ENCODE measurements at regions not wholly inside any gene's neighbourhood (a gene's known extent, or its start where the extent isn't known, plus 50 kb on each side); places are given as distances from the start of the nearest gene placed in this dataset.

DNA sequence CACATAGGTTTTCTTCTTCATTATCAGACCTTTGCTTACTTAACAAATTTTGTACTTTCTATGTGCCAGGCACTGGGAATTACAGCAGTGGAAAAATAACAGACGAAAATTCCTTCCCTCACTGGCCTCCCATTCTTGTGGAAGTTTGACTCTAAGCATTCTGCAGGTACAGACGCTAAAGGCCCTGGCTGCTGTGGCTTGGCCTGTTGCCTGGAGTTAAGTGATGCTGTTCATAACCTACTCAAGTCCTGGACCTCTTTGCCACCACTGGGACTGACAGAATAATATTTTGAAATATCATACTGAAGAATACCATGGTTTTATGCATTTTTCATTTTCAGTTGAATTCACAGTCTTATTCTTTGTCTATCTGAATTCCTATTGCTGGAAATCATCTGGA, 97.3 kb upstream of the SPATA31C2 start:
- Mint-ChIP-seq H3K4me1 (no peaks in the 10 kb centered on the region), H3K4me3 (no peak overlapping the region), H3K27me3 (ENCODE audit: insufficient read depth, low read depth, poor library complexity) (no peaks in the 10 kb centered on the region), H3K27ac (no peak overlapping the region), H3K36me3 (ENCODE audit: low read depth) (no peaks in the 10 kb centered on the region), H3K9me3 (no peaks in the 10 kb centered on the region; the same call in 2 of the 3 replicates)
- TF ChIP-seq ZNF114 (CRISPR knock-in tag; IDR thresholded peaks at IDR 0.05): no peak
- Histone ChIP-seq H3F3A (replicated peaks; ENCODE audit: low read depth) (no peaks in the 10 kb centered on the region), H3K4me3 (no peak overlapping the region), H2AFZ (no peak overlapping the region), H4K20me1 (replicated peaks; ENCODE audit: insufficient read depth) (no peaks in the 10 kb centered on the region), H3K79me2 (replicated peaks; ENCODE audit: insufficient read depth) (no peaks in the 10 kb centered on the region), H3K4me2 (no peak overlapping the region), H3K4me1 (ENCODE audit: insufficient read depth) (no peaks in the 10 kb centered on the region), H3K27me3 (ENCODE audit: insufficient read depth) (no peaks in the 10 kb centered on the region), H3K27ac (ENCODE audit: low read depth) (no peak overlapping the region), H3K9me2 (ENCODE audit: insufficient read depth) (peaks cover 5% of the 10 kb centered on the region; the same call in 1 of the 2 replicates), H3K36me3 (ENCODE audit: insufficient read depth) (no peaks in the 10 kb centered on the region)
- DNase-seq (ENCODE audit: low spot score) (no peak), ATAC-seq (no peak)

DNA sequence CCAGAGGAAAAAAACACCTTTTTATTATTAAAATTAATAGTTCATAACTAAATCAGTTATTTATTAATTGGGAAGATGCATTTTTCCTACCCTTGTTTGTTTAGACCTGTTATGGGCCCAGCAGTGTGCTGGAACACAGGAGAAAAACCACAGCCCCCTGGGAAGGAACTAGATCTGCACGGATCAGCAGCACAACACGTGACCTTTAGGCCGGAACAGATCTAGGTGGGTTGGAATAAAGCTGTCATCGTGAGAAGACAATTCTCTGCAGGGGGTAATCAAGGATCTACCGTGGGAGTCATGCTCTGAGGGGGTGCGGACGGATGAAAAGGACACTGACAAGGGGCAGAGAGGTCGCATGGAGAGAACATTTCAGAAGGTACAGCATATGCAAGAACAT, 95.8 kb upstream of the SPATA31C2 start:
- no peak for DNase-seq (ENCODE audit: low spot score)
- Histone ChIP-seq H3K4me2 (no peak overlapping the region), H3K27ac (ENCODE audit: low read depth) (no peak overlapping the region), H3K9me2 (ENCODE audit: insufficient read depth) (peaks cover 5% of the 10 kb centered on the region; the same call in 1 of the 2 replicates), H2AFZ (0 out of 2 replicates have a peak overlapping the region, but pooled peaks have one; percentile 32), H3F3A (replicated peaks; ENCODE audit: low read depth) (no peaks in the 10 kb centered on the region), H3K36me3 (ENCODE audit: insufficient read depth) (no peaks in the 10 kb centered on the region), H4K20me1 (replicated peaks; ENCODE audit: insufficient read depth) (no peaks in the 10 kb centered on the region), H3K27me3 (ENCODE audit: insufficient read depth) (no peaks in the 10 kb centered on the region), H3K4me1 (ENCODE audit: insufficient read depth) (no peaks in the 10 kb centered on the region), H3K4me3 (no peak overlapping the region), H3K79me2 (replicated peaks; ENCODE audit: insufficient read depth) (no peaks in the 10 kb centered on the region)
- H3K27me3 Mint-ChIP-seq (ENCODE audit: insufficient read depth, low read depth, poor library complexity): no peaks in the 10 kb centered on the region
- no peak overlapping the region for H3K27ac Mint-ChIP-seq
- no peak overlapping the region for H3K4me3 Mint-ChIP-seq
- H3K4me1 Mint-ChIP-seq: peaks cover 7% of the 10 kb centered on the region; the same call in 2 of the 3 replicates
- no peak for ATAC-seq
- H3K36me3 Mint-ChIP-seq (ENCODE audit: low read depth): no peaks in the 10 kb centered on the region
- H3K9me3 Mint-ChIP-seq: no peaks in the 10 kb centered on the region; the same call in 2 of the 3 replicates
- TF ChIP-seq ZNF114 (CRISPR knock-in tag; IDR thresholded peaks at IDR 0.05): no peak
- TF ChIP-seq JUNB (IDR thresholded peaks at IDR 0.05; ENCODE audit: unreplicated experiment): no peak
- no peak for TF ChIP-seq POLR2AphosphoS5 (IDR thresholded peaks at IDR 0.05; ENCODE audit: low read depth)
- no peak for TF ChIP-seq EZH2 (IDR thresholded peaks at IDR 0.05; ENCODE audit: low read depth, unreplicated experiment)
- TF ChIP-seq ZNF331 (CRISPR knock-in tag; IDR thresholded peaks at IDR 0.05; ENCODE audit: low read depth): no peak
- no peak for TF ChIP-seq CTCF (conservative IDR thresholded peaks at IDR 0.05; ENCODE audit: low read depth in 2 of 2)
- TF ChIP-seq CREB1 (CRISPR knock-in tag; IDR thresholded peaks at IDR 0.05; ENCODE audit: low read depth): no peak
- TF ChIP-seq STAT1 (IDR thresholded peaks at IDR 0.05; ENCODE audit: unreplicated experiment): no peak
- TF ChIP-seq, protein P1, sequence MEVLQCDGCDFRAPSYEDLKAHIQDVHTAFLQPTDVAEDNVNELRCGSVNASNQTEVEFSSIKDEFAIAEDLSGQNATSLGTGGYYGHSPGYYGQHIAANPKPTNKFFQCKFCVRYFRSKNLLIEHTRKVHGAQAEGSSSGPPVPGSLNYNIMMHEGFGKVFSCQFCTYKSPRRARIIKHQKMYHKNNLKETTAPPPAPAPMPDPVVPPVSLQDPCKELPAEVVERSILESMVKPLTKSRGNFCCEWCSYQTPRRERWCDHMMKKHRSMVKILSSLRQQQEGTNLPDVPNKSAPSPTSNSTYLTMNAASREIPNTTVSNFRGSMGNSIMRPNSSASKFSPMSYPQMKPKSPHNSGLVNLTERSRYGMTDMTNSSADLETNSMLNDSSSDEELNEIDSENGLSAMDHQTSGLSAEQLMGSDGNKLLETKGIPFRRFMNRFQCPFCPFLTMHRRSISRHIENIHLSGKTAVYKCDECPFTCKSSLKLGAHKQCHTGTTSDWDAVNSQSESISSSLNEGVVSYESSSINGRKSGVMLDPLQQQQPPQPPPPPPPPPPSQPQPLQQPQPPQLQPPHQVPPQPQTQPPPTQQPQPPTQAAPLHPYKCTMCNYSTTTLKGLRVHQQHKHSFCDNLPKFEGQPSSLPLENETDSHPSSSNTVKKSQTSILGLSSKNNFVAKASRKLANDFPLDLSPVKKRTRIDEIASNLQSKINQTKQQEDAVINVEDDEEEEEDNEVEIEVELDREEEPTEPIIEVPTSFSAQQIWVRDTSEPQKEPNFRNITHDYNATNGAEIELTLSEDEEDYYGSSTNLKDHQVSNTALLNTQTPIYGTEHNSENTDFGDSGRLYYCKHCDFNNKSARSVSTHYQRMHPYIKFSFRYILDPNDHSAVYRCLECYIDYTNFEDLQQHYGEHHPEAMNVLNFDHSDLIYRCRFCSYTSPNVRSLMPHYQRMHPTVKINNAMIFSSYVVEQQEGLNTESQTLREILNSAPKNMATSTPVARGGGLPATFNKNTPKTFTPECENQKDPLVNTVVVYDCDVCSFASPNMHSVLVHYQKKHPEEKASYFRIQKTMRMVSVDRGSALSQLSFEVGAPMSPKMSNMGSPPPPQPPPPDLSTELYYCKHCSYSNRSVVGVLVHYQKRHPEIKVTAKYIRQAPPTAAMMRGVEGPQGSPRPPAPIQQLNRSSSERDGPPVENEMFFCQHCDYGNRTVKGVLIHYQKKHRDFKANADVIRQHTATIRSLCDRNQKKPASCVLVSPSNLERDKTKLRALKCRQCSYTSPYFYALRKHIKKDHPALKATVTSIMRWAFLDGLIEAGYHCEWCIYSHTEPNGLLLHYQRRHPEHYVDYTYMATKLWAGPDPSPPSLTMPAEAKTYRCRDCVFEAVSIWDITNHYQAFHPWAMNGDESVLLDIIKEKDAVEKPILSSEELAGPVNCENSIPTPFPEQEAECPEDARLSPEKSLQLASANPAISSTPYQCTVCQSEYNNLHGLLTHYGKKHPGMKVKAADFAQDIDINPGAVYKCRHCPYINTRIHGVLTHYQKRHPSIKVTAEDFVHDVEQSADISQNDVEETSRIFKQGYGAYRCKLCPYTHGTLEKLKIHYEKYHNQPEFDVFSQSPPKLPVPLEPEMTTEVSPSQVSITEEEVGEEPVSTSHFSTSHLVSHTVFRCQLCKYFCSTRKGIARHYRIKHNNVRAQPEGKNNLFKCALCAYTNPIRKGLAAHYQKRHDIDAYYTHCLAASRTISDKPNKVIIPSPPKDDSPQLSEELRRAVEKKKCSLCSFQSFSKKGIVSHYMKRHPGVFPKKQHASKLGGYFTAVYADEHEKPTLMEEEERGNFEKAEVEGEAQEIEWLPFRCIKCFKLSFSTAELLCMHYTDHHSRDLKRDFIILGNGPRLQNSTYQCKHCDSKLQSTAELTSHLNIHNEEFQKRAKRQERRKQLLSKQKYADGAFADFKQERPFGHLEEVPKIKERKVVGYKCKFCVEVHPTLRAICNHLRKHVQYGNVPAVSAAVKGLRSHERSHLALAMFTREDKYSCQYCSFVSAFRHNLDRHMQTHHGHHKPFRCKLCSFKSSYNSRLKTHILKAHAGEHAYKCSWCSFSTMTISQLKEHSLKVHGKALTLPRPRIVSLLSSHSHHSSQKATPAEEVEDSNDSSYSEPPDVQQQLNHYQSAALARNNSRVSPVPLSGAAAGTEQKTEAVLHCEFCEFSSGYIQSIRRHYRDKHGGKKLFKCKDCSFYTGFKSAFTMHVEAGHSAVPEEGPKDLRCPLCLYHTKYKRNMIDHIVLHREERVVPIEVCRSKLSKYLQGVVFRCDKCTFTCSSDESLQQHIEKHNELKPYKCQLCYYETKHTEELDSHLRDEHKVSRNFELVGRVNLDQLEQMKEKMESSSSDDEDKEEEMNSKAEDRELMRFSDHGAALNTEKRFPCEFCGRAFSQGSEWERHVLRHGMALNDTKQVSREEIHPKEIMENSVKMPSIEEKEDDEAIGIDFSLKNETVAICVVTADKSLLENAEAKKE (CRISPR knock-in tag; IDR thresholded peaks at IDR 0.05): no peak
- TF ChIP-seq NANOG (IDR thresholded peaks at IDR 0.05; ENCODE audit: borderline replicate concordance): no peak
- TF ChIP-seq, protein P2, sequence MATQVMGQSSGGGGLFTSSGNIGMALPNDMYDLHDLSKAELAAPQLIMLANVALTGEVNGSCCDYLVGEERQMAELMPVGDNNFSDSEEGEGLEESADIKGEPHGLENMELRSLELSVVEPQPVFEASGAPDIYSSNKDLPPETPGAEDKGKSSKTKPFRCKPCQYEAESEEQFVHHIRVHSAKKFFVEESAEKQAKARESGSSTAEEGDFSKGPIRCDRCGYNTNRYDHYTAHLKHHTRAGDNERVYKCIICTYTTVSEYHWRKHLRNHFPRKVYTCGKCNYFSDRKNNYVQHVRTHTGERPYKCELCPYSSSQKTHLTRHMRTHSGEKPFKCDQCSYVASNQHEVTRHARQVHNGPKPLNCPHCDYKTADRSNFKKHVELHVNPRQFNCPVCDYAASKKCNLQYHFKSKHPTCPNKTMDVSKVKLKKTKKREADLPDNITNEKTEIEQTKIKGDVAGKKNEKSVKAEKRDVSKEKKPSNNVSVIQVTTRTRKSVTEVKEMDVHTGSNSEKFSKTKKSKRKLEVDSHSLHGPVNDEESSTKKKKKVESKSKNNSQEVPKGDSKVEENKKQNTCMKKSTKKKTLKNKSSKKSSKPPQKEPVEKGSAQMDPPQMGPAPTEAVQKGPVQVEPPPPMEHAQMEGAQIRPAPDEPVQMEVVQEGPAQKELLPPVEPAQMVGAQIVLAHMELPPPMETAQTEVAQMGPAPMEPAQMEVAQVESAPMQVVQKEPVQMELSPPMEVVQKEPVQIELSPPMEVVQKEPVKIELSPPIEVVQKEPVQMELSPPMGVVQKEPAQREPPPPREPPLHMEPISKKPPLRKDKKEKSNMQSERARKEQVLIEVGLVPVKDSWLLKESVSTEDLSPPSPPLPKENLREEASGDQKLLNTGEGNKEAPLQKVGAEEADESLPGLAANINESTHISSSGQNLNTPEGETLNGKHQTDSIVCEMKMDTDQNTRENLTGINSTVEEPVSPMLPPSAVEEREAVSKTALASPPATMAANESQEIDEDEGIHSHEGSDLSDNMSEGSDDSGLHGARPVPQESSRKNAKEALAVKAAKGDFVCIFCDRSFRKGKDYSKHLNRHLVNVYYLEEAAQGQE (IDR thresholded peaks at IDR 0.05; ENCODE audit: unreplicated experiment): no peak

Data from GM23338 (cell line).